WTC11 (cell line): ENCODE measurements at regions not wholly inside any gene's neighbourhood (a gene's known extent, or its start where the extent isn't known, plus 50 kb on each side); places are given as distances from the start of the nearest gene placed in this dataset.

Experiments
- ATAC-seq: fragments of 200-7000 bp; cut with Tn5 transposase; 2 replicates; pipeline ENCODE4 v1.10.0; 2021; ENCODE audit warnings: mild to moderate bottlenecking, moderate library complexity
- CTCF ChIA-PET: fragments of 300-600 bp; sonication (Branson Sonifier 250); formaldehyde crosslinking; loops from one replicate; lab custom pipeline; 2021; ENCODE audit warnings: antibody characterized with exemption; lab: Charles Lee
- POLR2A ChIA-PET: fragments of 350-600 bp; sonication (Branson Sonifier 250); formaldehyde crosslinking; loops from one replicate; lab custom pipeline; 2021; ENCODE audit warnings: antibody characterized with exemption; lab: Charles Lee
- DNase-seq: peaks from one replicate; pipeline ENCODE4 v3.0.0; 2021; ENCODE audit warnings: low spot score
- H3K27ac Mint-ChIP-seq: 2 replicates; pipeline ENCODE4 v1.8.0; 2021; ENCODE audit warnings: mixed read lengths
- H3K27me3 Mint-ChIP-seq: 2 replicates; pipeline ENCODE4 v1.8.0; 2021; ENCODE audit warnings: low read depth, mild to moderate bottlenecking, moderate library complexity, mixed read lengths
- H3K36me3 Mint-ChIP-seq: 2 replicates; pipeline ENCODE4 v1.8.0; 2021; ENCODE audit warnings: mixed read lengths
- H3K4me1 Mint-ChIP-seq: 2 replicates; pipeline ENCODE4 v1.8.0; 2022; ENCODE audit warnings: mixed read lengths
- H3K4me3 Mint-ChIP-seq: 2 replicates; pipeline ENCODE4 v1.8.0; 2021; ENCODE audit warnings: mild to moderate bottlenecking, moderate library complexity, mixed read lengths
- H3K9me3 Mint-ChIP-seq: 2 replicates; pipeline ENCODE4 v1.8.0; 2021; ENCODE audit warnings: mixed read lengths
- ATF1 ChIP-seq: sonication (generic); formaldehyde crosslinking; IDR thresholded peaks from 2 replicates; pipeline ENCODE4 v1.8.1; 2023; ENCODE audit warnings: mild to moderate bottlenecking, moderate library complexity, missing genetic modification reagents
- CBFB ChIP-seq: sonication (generic); formaldehyde crosslinking; IDR thresholded peaks from 2 replicates; pipeline ENCODE4 v1.8.1; 2022; ENCODE audit warnings: mild to moderate bottlenecking, low read depth, missing genetic modification reagents
- CDX4 ChIP-seq: fragments of 250-450 bp; sonication (Bioruptor Pico); IDR thresholded peaks from 2 replicates; pipeline ENCODE4 v1.9.0; 2021; ENCODE audit warnings: moderate library complexity, mild to moderate bottlenecking, inconsistent platforms, borderline replicate concordance
- E2F1 ChIP-seq: sonication (generic); formaldehyde crosslinking; IDR thresholded peaks from 2 replicates; pipeline ENCODE4 v1.8.0; 2022; ENCODE audit warnings: mild to moderate bottlenecking, missing genetic modification reagents
- EMX1 ChIP-seq: fragments of 250-450 bp; sonication (Bioruptor Pico); IDR thresholded peaks from 2 replicates; pipeline ENCODE4 v1.8.0; 2021; ENCODE audit warnings: mild to moderate bottlenecking
- ETV6 ChIP-seq: sonication (generic); formaldehyde crosslinking; IDR thresholded peaks from 2 replicates; pipeline ENCODE4 v1.8.1; 2022; ENCODE audit warnings: mild to moderate bottlenecking, missing genetic modification reagents
- GTF2I ChIP-seq: fragments of 250-450 bp; sonication (Bioruptor Pico); conservative IDR thresholded peaks from 2 replicates; pipeline ENCODE4 v1.4.0; 2021; ENCODE audit warnings: mild to moderate bottlenecking
- HMGA2 ChIP-seq: fragments of 250-450 bp; sonication (Bioruptor Pico); IDR thresholded peaks from 2 replicates; pipeline ENCODE4 v1.4.0; 2021; ENCODE audit warnings: mild to moderate bottlenecking, moderate library complexity
- JUN ChIP-seq: sonication (generic); formaldehyde crosslinking; IDR thresholded peaks from 2 replicates; pipeline ENCODE4 v1.8.0; 2023; ENCODE audit warnings: mild to moderate bottlenecking, missing genetic modification reagents
- MXD4 ChIP-seq: fragments of 250-450 bp; sonication (Bioruptor Pico); IDR thresholded peaks from 2 replicates; pipeline ENCODE4 v1.8.0; 2021; ENCODE audit warnings: mild to moderate bottlenecking, moderate library complexity, borderline replicate concordance
- STAT6 ChIP-seq: sonication (generic); formaldehyde crosslinking; conservative IDR thresholded peaks from 2 replicates; pipeline ENCODE4 v1.8.1; 2023; ENCODE audit warnings: mild to moderate bottlenecking, low read depth, missing genetic modification reagents, moderate library complexity
- ZBTB21 ChIP-seq: sonication (generic); formaldehyde crosslinking; IDR thresholded peaks from 2 replicates; pipeline ENCODE4 v1.8.1; 2023; ENCODE audit warnings: mild to moderate bottlenecking, missing genetic modification reagents, borderline replicate concordance
- ZNF121 ChIP-seq: sonication (generic); formaldehyde crosslinking; IDR thresholded peaks from 2 replicates; pipeline ENCODE4 v1.8.0; 2023; ENCODE audit warnings: missing genetic modification reagents
- ZNF317 ChIP-seq: sonication (generic); formaldehyde crosslinking; IDR thresholded peaks from 2 replicates; pipeline ENCODE4 v1.8.1; 2023; ENCODE audit warnings: low read depth, mild to moderate bottlenecking, moderate library complexity, missing genetic modification reagents, borderline replicate concordance
- ZNF396 ChIP-seq: fragments of 250-450 bp; sonication (Bioruptor Pico); IDR thresholded peaks from 2 replicates; pipeline ENCODE4 v1.8.0; 2021; ENCODE audit warnings: mild to moderate bottlenecking, moderate library complexity, borderline replicate concordance
- ZNF416 ChIP-seq: fragments of 250-450 bp; sonication (Bioruptor Pico); IDR thresholded peaks from 2 replicates; pipeline ENCODE4 v1.9.0; 2021; ENCODE audit warnings: mild to moderate bottlenecking, inconsistent platforms
- ZNF512 ChIP-seq: sonication (generic); formaldehyde crosslinking; IDR thresholded peaks from 2 replicates; pipeline ENCODE4 v1.8.1; 2022; ENCODE audit warnings: missing genetic modification reagents, borderline replicate concordance
- TF ChIP-seq, protein P1 (sequence below): sonication (generic); formaldehyde crosslinking; IDR thresholded peaks from 2 replicates; pipeline ENCODE4 v1.8.1; 2022; ENCODE audit warnings: mild to moderate bottlenecking, moderate library complexity, missing genetic modification reagents
- TF ChIP-seq, protein P2 (sequence below): fragments of 250-450 bp; sonication (Bioruptor Pico); IDR thresholded peaks from 2 replicates; pipeline ENCODE4 v1.8.0; 2021; ENCODE audit warnings: mild to moderate bottlenecking
- TF ChIP-seq, protein P3 (sequence below): sonication (generic); formaldehyde crosslinking; IDR thresholded peaks from 2 replicates; pipeline ENCODE4 v1.8.1; 2023; ENCODE audit warnings: mild to moderate bottlenecking, missing genetic modification reagents, moderate library complexity

GRCh38 chr7:137165786-137166185 lies 177.7 kb downstream of the PTN start:
- Mint-ChIP-seq H3K4me3 (no peak overlapping the region), H3K27ac (no peak overlapping the region), H3K36me3 (no peaks in the 10 kb centered on the region), H3K27me3 (no peaks in the 10 kb centered on the region), H3K9me3 (peaks cover 3% of the 10 kb centered on the region; the same call in 1 of the 2 replicates), H3K4me1 (peaks cover 11% of the 10 kb centered on the region)
- DNase-seq (no peak), ATAC-seq (no peak)
- TF ChIP-seq CBFB (no peak), ZNF121 (no peak), HMGA2 (no peak), CDX4 (CRISPR knock-in tag) (no peak), ZBTB21 (CRISPR knock-in tag) (no peak), ZNF512 (CRISPR knock-in tag) (no peak), ZNF396 (CRISPR knock-in tag) (no peak), ATF1 (no peak), STAT6 (CRISPR knock-in tag) (no peak), ETV6 (CRISPR knock-in tag) (no peak), ZNF416 (CRISPR knock-in tag) (no peak), JUN (CRISPR knock-in tag) (no peak), E2F1 (CRISPR knock-in tag) (no peak), ZNF317 (CRISPR knock-in tag) (no peak), EMX1 (CRISPR knock-in tag) (no peak), GTF2I (CRISPR knock-in tag) (no peak), MXD4 (CRISPR knock-in tag) (no peak)
- TF ChIP-seq, protein P1, sequence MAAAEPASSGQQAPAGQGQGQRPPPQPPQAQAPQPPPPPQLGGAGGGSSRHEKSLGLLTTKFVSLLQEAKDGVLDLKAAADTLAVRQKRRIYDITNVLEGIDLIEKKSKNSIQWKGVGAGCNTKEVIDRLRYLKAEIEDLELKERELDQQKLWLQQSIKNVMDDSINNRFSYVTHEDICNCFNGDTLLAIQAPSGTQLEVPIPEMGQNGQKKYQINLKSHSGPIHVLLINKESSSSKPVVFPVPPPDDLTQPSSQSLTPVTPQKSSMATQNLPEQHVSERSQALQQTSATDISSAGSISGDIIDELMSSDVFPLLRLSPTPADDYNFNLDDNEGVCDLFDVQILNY (CRISPR knock-in tag), result no peak
- POLR2A ChIA-PET, result no interaction called here
- CTCF ChIA-PET, result interaction anchor here (1.5 to 1.8 kb wide), 2 partner anchors 172 to 426 kb away, joined by 4 to 5 read pairs; no protein-coding TSS in a partner anchor

- Mint-ChIP-seq H3K4me3 (no peak overlapping the region), H3K27me3 (no peaks in the 10 kb centered on the region), H3K9me3 (peaks cover 3% of the 10 kb centered on the region; the same call in 1 of the 2 replicates), H3K36me3 (no peaks in the 10 kb centered on the region), H3K27ac (no peak overlapping the region), H3K4me1 (peaks cover 11% of the 10 kb centered on the region)
- ATAC-seq, result no peak
- no peak for DNase-seq
- CTCF ChIA-PET, result interaction anchor here (1.5 to 1.8 kb wide), 2 partner anchors 173 to 427 kb away, joined by 4 to 5 read pairs; no protein-coding TSS in a partner anchor
- TF ChIP-seq ETV6 (CRISPR knock-in tag) (no peak), CBFB (no peak)
- TF ChIP-seq, protein P2, sequence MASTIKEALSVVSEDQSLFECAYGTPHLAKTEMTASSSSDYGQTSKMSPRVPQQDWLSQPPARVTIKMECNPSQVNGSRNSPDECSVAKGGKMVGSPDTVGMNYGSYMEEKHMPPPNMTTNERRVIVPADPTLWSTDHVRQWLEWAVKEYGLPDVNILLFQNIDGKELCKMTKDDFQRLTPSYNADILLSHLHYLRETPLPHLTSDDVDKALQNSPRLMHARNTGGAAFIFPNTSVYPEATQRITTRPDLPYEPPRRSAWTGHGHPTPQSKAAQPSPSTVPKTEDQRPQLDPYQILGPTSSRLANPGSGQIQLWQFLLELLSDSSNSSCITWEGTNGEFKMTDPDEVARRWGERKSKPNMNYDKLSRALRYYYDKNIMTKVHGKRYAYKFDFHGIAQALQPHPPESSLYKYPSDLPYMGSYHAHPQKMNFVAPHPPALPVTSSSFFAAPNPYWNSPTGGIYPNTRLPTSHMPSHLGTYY, result no peak
- TF ChIP-seq, protein P3, sequence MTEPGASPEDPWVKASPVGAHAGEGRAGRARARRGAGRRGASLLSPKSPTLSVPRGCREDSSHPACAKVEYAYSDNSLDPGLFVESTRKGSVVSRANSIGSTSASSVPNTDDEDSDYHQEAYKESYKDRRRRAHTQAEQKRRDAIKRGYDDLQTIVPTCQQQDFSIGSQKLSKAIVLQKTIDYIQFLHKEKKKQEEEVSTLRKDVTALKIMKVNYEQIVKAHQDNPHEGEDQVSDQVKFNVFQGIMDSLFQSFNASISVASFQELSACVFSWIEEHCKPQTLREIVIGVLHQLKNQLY (CRISPR knock-in tag), result no peak
- POLR2A ChIA-PET, result no interaction called here
These were observed 178.3 kb downstream of the PTN start for GRCh38 chr7:137165241-137165640.
